K562 (cell line): ENCODE measurements at regions not wholly inside any gene's neighbourhood (a gene's known extent, or its start where the extent isn't known, plus 50 kb on each side); places are given as distances from the start of the nearest gene placed in this dataset.

Source experiments
- ATAC-seq: fragments of 200-7000 bp; cut with Tn5 transposase; 3 replicates; pipeline ENCODE4 v1.9.1; 2020; ENCODE audit warnings: moderate library complexity
- BruUV-seq: library from RNA; stranded (reverse); fragments of 400-500 nt; replicated peaks from 2 replicates; lab custom pipeline; 2021; lab: Mats Ljungman, UMichigan
- CTCF ChIA-PET: fragments of 300-600 bp; formaldehyde crosslinking; extraction: SDS; loops from one replicate; lab custom pipeline; 2021; ENCODE audit warnings: low intra/inter-chr PET ratio; lab: Yijun Ruan, JAX
- POLR2A ChIA-PET: fragments of 300-600, 350-650 bp; sonication (Branson Sonifier 250); formaldehyde crosslinking; extraction: SDS; loops from one replicate; lab custom pipeline; 2021; ENCODE audit warnings: antibody characterized with exemption, inconsistent platforms; lab: Yijun Ruan, JAX
- DNase-seq, 4 experiments: peaks; one replicate each; pipeline versions ENCODE4 v3.0.0 to v3.0.0-alpha.2; 2011 to 2018; ENCODE audit warnings: low spot score in 3 of 4, mixed read lengths in 3 of 4; ENCODE audit errors: extremely low read depth in 1 of 4
- FAIRE-seq: peaks from 2 replicates; lab custom pipeline; 2011; peaks lifted over from hg19 to GRCh38; lab: Jason Lieb, UNC
- H2AFZ ChIP-seq: 2 replicates; pipeline ENCODE4 v1.6.0; 2011; ENCODE audit warnings: low read depth, low read length, control low read depth, inconsistent platforms
- H3K27ac ChIP-seq: fragments of 200-600 bp; 3 replicates; pipeline ENCODE4 v1.8.0; 2011; ENCODE audit warnings: low read depth, mild to moderate bottlenecking, control low read depth, inconsistent platforms, low read length, moderate library complexity, mixed read lengths; ENCODE audit errors: extremely low read depth
- H3K27me3 ChIP-seq, 2 experiments: fragments of 300-600 bp in 1 of 2; 2 replicates in 1 of 2; 3 replicates in 1 of 2; pipeline versions ENCODE4 v1.6.0 to v1.8.0; 2011; ENCODE audit warnings: inconsistent platforms in 2 of 2, low read length in 2 of 2, mild to moderate bottlenecking in 1 of 2, mixed read lengths in 1 of 2, moderate library complexity in 1 of 2; ENCODE audit not compliant: control insufficient read depth in 2 of 2, insufficient read depth in 2 of 2
- H3K36me3 ChIP-seq: fragments of 300-600 bp; 3 replicates; pipeline ENCODE4 v1.8.0; 2011; ENCODE audit warnings: mild to moderate bottlenecking, low read length, inconsistent platforms; ENCODE audit not compliant: control insufficient read depth, insufficient read depth
- H3K4me1 ChIP-seq, 2 experiments: fragments of 200-600 bp in 1 of 2; replicated peaks in 1 of 2; 2 replicates in 1 of 2; 3 replicates in 1 of 2; pipeline versions ENCODE4 v1.5.1 to v1.8.0; 2011; ENCODE audit warnings: inconsistent platforms in 2 of 2, low read length in 2 of 2, mild to moderate bottlenecking in 1 of 2, mixed read lengths in 1 of 2, moderate library complexity in 1 of 2; ENCODE audit not compliant: control insufficient read depth in 2 of 2, insufficient read depth in 2 of 2
- H3K4me2 ChIP-seq: 2 replicates; pipeline ENCODE4 v1.6.1; 2011; ENCODE audit warnings: low read length, control low read depth, inconsistent platforms, mixed read lengths; ENCODE audit not compliant: insufficient read depth
- H3K4me3 ChIP-seq: fragments of 200-600 bp; sonication (generic), shearing (Covaris generic); 2 replicates; pipeline ENCODE4 v1.5.1; 2016; ENCODE audit warnings: control low read depth, inconsistent platforms
- H3K79me2 ChIP-seq: fragments of 200-600 bp; 3 replicates; pipeline ENCODE4 v1.8.0; 2011; ENCODE audit warnings: low read length, inconsistent platforms; ENCODE audit not compliant: control insufficient read depth, insufficient read depth
- H3K9ac ChIP-seq, 2 experiments: 2 replicates each; pipeline versions ENCODE4 v1.6.0 to v1.6.1; 2011; ENCODE audit warnings: low read depth in 2 of 2, low read length in 2 of 2, control low read depth in 1 of 2, inconsistent platforms in 1 of 2, mild to moderate bottlenecking in 1 of 2, mixed read lengths in 1 of 2; ENCODE audit not compliant: insufficient read depth in 1 of 2
- H3K9me1 ChIP-seq: one replicate; pipeline ENCODE4 v1.6.0; 2011; ENCODE audit warnings: inconsistent platforms, mild to moderate bottlenecking, low read length, moderate library complexity; ENCODE audit not compliant: control insufficient read depth, insufficient read depth
- H3K9me3 ChIP-seq: replicated peaks from 2 replicates; pipeline ENCODE4 v1.5.1; 2011; ENCODE audit warnings: low read depth, low read length, inconsistent platforms; ENCODE audit not compliant: control insufficient read depth, insufficient read depth
- H4K20me1 ChIP-seq: replicated peaks from 2 replicates; pipeline ENCODE4 v1.6.1; 2011; ENCODE audit warnings: low read length, inconsistent platforms, mixed read lengths; ENCODE audit not compliant: control insufficient read depth, insufficient read depth
- MIER1 ChIP-seq: fragments of 450-650 bp; IDR thresholded peaks from 2 replicates; pipeline ENCODE4 v1.6.1; 2016; ENCODE audit warnings: antibody characterized with exemption, mild to moderate bottlenecking, low read depth
- PTTG1 ChIP-seq: fragments of 450-650 bp; IDR thresholded peaks from 2 replicates; pipeline ENCODE4 v1.6.1; 2016; ENCODE audit warnings: low read depth, mild to moderate bottlenecking, missing genetic modification characterization, missing compliant biosample characterization
- RAD21 ChIP-seq, 2 experiments: fragments of 250-450 bp in 1 of 2; fragments of 450-650 bp in 1 of 2; sonication (Bioruptor Pico) in 1 of 2; formaldehyde crosslinking in 1 of 2; IDR thresholded peaks in 1 of 2; conservative IDR thresholded peaks in 1 of 2; 2 replicates each; pipeline versions ENCODE4 v1.4.0 to v1.8.0; 2020 to 2022; ENCODE audit warnings: mild to moderate bottlenecking in 2 of 2, moderate library complexity in 1 of 2
- RREB1 ChIP-seq: fragments of 250-450 bp; sonication (Bioruptor Pico); IDR thresholded peaks from 2 replicates; pipeline ENCODE4 v1.4.0; 2020
- ZNF408 ChIP-seq: fragments of 250-450 bp; sonication (Bioruptor Pico); IDR thresholded peaks from 2 replicates; pipeline ENCODE4 v1.4.0; 2020; ENCODE audit warnings: low read depth, mild to moderate bottlenecking, moderate library complexity
- ZNF589 ChIP-seq: fragments of 200-800 bp; sonication (Bioruptor generic); IDR thresholded peaks from 2 replicates; pipeline ENCODE4 v1.6.1; 2016; ENCODE audit warnings: low read depth, missing genetic modification characterization, missing compliant biosample characterization
- WGBS: fragments of 100-300 bp; shearing (Covaris generic); methylation state at CpG from one replicate; pipeline ENCODE4 v1.1.6; 2016; ENCODE audit warnings: low coverage, mixed read lengths; ENCODE audit not compliant: insufficient coverage; ENCODE audit errors: missing lambda C conversion rate; 5-methylcytosine and 5-hydroxymethylcytosine counted together
- in situ Hi-C: fragments of 300-500 bp; cut with MboI; formaldehyde crosslinking; loops from 4 replicates; pipeline ENCODE4 v1.15.0; 2018; ENCODE audit warnings: inconsistent platforms, mixed read lengths
- intact Hi-C: fragments of 100-400 bp; cut with micrococcal nuclease; formaldehyde crosslinking; loops from 2 replicates; pipeline ENCODE4 v1.14.2; 2022
- TF ChIP-seq, protein P1 (sequence below), 3 experiments: IDR thresholded peaks in 2 of 3; conservative IDR thresholded peaks in 1 of 3; 2 replicates each; pipeline ENCODE4 v1.5.1; 2011 to 2012; ENCODE audit warnings: low read length in 3 of 3, mild to moderate bottlenecking in 3 of 3, control low read depth in 2 of 3, improper control_type of control experiment in 1 of 3, inconsistent platforms in 1 of 3, low read depth in 1 of 3, mixed read lengths in 1 of 3, moderate library complexity in 1 of 3; ENCODE audit not compliant: insufficient read depth in 2 of 3
- TF ChIP-seq, protein P2 (sequence below): fragments of 450-650 bp; IDR thresholded peaks from 2 replicates; pipeline ENCODE4 v1.7.1; 2018; ENCODE audit warnings: mild to moderate bottlenecking, low read depth; ENCODE audit not compliant: partially characterized antibody

DNA sequence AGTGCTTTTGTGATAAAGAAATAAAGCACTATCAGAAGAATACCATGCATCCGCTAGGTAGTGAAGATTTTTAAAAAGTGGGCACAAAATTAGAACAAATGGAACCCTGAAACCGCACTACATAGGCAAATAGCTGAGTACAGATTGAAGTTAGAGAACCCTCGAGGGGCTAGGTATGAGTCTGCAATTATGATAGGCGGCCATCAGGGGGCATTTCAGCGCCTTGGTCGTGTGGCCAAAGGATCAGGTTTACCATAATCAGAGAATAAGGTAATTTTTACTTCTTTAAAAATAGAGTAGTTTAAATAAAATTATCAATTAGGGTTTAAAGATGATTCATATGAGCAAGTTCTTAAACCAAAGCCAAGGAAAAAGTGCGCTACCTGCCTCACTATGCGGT lies 129.8 kb downstream of the TMX1 start:
- Histone ChIP-seq H3K4me3 (no peak overlapping the region), H3K36me3 (no peaks in the 10 kb centered on the region), H3K27me3 (no peaks in the 10 kb centered on the region)
- BruUV-seq = no TSS peak
- intact Hi-C loops = loop anchor here (1.0 kb wide), 1 partner anchor 406 kb away; no protein-coding TSS in a partner anchor
- DNase-seq = peak; percentile 11 to 38 (median 28)
- TF ChIP-seq RREB1 (CRISPR knock-in tag) = no peak
- TF ChIP-seq, protein P1, sequence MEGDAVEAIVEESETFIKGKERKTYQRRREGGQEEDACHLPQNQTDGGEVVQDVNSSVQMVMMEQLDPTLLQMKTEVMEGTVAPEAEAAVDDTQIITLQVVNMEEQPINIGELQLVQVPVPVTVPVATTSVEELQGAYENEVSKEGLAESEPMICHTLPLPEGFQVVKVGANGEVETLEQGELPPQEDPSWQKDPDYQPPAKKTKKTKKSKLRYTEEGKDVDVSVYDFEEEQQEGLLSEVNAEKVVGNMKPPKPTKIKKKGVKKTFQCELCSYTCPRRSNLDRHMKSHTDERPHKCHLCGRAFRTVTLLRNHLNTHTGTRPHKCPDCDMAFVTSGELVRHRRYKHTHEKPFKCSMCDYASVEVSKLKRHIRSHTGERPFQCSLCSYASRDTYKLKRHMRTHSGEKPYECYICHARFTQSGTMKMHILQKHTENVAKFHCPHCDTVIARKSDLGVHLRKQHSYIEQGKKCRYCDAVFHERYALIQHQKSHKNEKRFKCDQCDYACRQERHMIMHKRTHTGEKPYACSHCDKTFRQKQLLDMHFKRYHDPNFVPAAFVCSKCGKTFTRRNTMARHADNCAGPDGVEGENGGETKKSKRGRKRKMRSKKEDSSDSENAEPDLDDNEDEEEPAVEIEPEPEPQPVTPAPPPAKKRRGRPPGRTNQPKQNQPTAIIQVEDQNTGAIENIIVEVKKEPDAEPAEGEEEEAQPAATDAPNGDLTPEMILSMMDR (IDR thresholded peaks at IDR 0.05 in 2 of 3, conservative IDR thresholded peaks at IDR 0.05 in 1 of 3; ENCODE audit: insufficient read depth in 2 of 3, low read depth in 1 of 3, low read length in 3 of 3) = peak; percentile 32 to 39 (median 38); a peak in 5 of 6 replicates
- TF ChIP-seq ZNF589 = no peak
- TF ChIP-seq RAD21 (CRISPR knock-in tag; conservative IDR thresholded peaks at IDR 0.05 in 1 of 2, IDR thresholded peaks at IDR 0.05 in 1 of 2) = peak; percentile 21 to 27; a peak in 2 of 4 replicates
- no peak for TF ChIP-seq PTTG1 (tag)
- TF ChIP-seq MIER1 = no peak
- no peak for TF ChIP-seq ZNF408 (CRISPR knock-in tag)
- TF ChIP-seq, protein P2, sequence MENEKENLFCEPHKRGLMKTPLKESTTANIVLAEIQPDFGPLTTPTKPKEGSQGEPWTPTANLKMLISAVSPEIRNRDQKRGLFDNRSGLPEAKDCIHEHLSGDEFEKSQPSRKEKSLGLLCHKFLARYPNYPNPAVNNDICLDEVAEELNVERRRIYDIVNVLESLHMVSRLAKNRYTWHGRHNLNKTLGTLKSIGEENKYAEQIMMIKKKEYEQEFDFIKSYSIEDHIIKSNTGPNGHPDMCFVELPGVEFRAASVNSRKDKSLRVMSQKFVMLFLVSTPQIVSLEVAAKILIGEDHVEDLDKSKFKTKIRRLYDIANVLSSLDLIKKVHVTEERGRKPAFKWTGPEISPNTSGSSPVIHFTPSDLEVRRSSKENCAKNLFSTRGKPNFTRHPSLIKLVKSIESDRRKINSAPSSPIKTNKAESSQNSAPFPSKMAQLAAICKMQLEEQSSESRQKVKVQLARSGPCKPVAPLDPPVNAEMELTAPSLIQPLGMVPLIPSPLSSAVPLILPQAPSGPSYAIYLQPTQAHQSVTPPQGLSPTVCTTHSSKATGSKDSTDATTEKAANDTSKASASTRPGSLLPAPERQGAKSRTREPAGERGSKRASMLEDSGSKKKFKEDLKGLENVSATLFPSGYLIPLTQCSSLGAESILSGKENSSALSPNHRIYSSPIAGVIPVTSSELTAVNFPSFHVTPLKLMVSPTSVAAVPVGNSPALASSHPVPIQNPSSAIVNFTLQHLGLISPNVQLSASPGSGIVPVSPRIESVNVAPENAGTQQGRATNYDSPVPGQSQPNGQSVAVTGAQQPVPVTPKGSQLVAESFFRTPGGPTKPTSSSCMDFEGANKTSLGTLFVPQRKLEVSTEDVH = no peak
- TF ChIP-seq, all 486 proteins: peak for 2
- ChIA-PET CTCF (interaction anchor here (0.7 kb wide), 1 partner anchor 515 kb away, joined by 5 read pairs; no protein-coding TSS in a partner anchor), POLR2A (no interaction called here)
- H3K4me1 ChIP-seq = no peaks in the 10 kb centered on the region
- no peak overlapping the region for H2AFZ ChIP-seq
- H3K9ac ChIP-seq = no peak overlapping the region
- no peak overlapping the region for H3K4me2 ChIP-seq
- H4K20me1 ChIP-seq = no peaks in the 10 kb centered on the region
- ATAC-seq = peak; percentile 64
- no peaks in the 10 kb centered on the region for H3K9me3 ChIP-seq
- WGBS = 0% methylated on average over 8 of the region's 8 CpGs
- no peaks in the 10 kb centered on the region for H3K79me2 ChIP-seq
- no peak overlapping the region for H3K27ac ChIP-seq
- no peak for FAIRE-seq
- in situ Hi-C loops = no loop called here
- H3K9me1 ChIP-seq = no peaks in the 10 kb centered on the region
